NCI-H526 treated with DMSO at 0.1 percent for 48 hours (cell line): ENCODE measurements at regions not wholly inside any gene's neighbourhood (a gene's known extent, or its start where the extent isn't known, plus 50 kb on each side); places are given as distances from the start of the nearest gene placed in this dataset.

Experiments
- DNase-seq: peaks from one replicate; lab custom pipeline; 2025; lab: John Stamatoyannopoulos, UW

DNA sequence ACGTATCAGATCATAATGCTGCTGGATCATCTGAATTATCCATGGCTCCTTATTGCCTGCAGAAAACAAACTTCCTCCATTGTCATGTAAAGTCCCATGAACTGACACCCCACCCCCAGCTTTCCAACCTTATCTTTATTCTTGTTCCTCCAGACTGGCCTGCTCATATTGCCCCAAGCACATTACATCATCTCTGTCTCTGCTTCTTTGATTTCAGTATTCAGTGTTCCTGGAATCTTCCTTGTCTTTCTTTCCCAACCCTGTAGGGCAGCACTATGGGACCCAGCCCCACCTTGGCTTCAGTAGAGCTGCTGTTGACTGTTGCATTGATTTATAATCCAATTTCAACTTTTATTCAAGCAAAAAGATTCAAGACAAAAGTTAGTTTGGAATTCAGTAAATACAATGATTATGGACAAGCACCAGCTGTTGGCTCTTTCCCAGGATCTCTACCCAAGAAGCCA lies 187.5 kb upstream of the ECI2 start:
- DNase-seq, result no peak

DNA sequence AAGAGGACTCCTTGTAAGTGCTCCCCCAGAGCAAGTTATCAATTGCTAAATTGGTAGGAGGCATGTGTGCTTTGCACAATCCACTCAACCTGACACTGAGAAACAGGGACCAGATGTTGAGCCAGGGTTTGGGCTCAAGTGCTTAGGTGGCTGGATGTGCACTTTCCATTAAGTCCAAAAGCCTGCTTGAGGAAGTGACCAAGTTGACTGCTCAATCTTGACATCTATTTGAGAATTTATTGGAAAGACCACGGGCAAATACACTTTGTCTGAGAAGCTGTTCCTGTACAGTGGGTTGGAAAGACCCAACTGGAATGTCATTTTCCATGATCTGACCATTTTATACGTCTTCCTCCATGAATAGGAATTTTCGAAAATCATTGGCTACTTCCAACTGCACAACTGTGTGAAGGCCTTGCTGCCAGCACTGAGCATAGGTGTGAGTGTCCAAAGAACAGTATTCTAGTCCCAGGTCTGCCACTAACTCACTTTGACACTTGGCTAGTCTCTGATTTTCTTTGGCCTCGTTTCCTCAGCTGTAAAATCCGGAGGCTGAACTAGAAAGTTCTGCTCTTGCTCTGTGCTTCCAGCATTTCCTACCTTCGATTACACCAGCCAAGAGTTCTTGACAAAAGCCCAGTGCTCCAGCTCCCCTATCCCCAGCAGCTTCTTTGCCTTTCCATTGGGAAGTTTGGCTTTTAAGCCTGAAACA lies 186.9 kb upstream of the ECI2 start:
- no peak for DNase-seq

DNA sequence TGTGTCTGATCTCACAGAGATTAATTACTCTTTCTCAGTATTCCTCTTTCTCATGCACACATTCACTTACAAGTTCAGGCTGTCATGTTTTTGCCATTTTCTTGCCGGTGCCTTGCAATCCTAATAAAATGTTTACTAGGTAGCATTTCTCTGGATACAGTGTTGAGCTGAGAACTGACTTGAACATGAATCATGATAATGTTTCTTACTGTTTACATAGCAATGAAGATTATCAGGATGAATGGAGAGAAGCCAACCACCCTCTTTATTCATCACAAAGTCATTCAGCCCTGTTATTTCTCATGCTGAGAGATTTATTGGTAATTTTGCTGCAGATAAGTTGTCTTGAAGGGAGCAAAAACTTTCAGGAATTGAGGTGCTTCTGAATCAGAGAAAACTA lies 185.5 kb upstream of the ECI2 start:
- peak; percentile 2 for DNase-seq

DNA sequence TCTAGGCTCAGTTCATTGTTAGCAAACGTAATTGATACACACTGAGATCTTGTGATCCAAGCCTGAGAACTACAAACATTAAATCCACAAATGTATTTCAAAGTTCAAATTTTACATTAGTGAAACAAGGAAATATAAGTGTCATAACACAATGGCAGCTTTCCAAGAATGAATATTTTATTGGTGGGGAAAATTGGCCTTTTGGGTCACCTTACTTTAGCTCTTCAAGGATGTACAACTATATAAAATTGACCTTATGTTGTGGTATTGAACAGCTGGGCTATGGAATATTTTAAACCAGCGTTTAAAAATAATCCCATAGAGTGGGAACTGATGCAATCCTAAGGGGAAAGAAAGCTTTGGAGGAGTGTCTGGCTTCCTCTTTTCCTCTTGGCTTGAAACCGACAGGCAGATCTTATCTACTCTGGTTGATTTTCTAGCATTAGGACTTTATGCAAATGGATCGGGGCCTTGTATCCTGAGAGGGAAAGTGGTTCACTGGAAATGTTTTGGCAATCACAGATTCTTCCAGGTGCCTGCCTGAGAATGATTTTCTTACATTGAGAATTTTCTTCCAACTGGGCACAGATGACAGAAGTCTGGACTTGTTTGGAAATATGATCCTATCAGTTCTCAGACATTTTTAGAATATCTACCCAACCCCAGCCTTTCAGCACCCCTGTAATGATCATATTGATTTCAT lies 184.8 kb upstream of the ECI2 start:
- peak; percentile 69 for DNase-seq

DNA sequence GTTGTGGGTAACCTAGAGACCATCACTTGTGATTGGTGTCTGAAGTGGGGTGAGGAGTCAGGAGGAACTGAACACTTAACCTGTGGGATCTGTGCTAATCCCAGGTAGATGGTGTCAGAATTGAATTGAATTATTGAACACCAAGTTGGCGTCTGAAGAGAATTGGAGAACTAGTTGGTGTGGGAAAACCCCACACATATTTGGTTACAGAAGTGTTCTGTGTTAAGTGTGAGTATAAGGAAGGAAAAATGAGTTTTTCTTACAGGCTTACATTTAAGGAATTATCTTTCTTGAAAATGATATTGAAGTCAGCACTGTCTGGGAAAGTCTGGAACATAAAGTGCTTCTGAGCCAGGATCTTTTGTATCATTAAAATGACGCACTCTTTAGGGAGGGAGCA lies 182.9 kb upstream of the ECI2 start:
- DNase-seq, result no peak

DNA sequence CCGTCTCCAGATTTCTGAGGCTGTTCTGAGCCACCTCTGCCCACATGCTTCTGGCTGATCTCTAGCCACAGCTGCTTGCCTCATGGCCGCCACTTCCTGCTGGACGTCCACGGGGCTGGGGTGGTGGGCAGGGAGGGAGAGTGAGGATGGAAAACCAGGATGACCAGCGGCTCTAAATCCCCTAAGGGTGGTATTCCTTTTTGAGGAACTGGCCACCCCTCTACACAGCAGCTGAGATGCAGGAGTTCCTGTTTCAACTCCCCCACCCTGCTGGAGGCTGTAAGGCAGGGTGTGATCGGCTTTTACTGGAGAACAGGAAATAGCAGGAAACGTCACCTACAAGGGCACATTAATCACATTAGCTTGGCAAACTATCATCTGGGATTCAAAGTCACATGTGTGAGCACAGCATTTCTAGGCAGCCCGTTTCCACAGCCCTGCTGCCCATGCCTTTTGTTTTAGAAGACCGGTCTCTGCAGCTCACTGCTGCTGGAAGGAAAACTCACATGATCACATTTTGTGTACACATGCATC lies 181.6 kb upstream of the ECI2 start:
- no peak for DNase-seq

DNA sequence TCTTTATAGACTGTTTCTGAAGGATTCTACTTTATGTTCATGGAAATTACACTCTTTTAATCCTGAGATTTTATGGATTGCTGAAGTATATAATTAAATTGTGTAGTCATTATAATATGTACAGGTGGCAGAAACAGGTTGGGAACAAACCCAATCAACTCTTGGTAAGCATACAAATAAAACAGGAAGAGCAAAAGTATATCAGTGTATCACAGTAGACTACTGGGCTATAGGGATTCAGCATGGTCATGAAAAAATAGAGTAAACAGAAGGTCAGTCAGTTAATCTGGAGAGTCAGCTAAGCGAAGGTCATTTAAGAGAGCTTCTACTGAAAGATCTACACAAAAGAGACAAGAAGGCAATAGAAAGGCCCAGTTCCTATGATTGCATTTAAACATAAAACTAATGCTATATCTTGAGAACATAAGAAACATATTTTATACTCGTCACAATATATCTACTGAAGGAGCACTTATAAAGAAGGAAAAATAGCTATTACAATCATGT lies 178.9 kb upstream of the ECI2 start:
- no peak for DNase-seq

DNA sequence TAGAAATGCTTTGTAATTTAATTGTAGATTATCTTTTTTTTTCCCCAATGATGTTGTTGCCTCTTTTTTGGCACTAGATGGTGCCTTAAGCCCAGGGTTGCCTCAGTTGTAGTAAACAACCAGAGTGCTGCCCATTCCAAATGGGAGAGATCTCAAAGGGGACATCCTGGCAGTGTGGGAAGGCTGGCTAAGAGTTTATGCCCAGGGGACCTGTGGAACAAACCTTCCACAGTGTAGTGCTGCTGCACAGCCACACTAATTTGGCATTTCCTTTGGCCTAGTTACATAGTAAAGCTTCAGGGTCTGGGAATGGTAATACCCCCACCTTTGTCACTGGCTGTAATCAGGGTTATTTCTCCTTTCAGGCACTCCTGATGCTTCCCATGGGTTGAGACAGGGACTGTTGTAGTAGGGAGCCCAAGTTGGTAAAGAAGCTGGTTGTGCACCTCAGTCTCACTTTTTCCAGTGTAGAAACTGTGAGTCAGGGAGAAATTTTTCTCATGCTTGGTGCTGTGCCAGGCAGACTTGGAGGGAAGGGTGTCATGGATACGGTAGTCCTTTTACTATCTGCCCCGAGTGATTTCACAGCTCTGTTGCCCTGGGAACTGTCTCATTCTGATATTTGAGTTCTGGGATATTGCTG lies 177.8 kb upstream of the ECI2 start:
- no peak for DNase-seq

DNA sequence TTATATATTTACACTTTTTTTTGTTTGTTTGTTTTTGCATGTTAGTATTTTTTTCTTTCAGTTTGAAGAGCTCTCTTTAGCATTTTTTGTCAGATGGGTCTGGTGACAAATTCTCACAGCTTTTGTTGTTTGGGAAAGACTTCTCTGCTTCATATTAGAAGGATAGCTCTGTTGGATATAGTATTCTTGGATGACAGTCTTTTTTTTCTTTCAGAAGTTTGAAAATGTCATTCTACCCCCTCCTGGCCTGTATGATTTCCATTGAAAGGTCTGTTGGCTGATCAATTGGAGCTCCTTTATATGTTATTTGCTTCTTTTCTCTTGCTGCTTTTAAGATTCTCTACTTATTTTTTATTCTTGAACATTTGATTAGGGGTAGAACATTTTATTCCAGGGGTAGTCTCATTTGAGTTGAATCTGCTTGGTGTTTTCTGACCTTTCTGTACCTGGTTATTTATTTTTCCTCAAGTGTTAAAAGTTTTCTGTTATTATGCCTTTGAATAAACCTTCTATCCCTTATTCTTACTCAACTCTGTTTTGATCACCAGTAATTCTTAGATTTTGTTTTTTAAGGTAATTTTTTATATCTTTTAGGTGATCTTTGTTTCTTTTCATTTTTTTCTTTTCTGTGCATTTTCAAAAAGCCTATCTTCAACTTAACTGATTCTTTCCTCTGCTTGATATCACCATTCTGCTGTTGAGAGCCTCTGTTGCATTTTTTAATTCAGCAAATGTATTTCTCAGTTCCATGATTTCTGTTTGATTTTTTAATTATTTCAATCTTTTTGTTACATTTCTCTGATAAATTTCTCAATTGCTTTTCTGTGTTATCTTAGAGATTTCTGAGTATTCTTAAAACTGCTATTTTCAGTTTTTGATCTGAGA lies 176.8 kb upstream of the ECI2 start:
- DNase-seq, result no peak

DNA sequence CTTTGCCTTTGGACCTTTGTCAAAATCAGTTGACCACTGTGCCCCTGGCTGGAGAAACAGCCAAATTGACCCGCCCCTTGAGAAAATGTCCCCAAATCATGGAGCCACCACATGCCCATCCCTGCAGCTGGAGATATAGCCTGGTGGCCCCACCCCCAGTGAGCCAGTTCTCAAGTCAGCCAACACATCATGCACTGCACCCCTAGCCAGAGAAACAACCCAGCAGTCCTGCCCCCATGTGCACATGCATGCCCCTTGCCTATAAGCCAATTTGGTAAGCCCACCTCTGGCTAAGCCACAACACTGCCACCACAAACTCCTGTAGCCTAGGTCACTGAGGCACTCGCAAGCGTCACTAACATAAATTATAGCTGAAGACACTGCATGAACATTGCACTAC lies 174.2 kb upstream of the ECI2 start:
- no peak for DNase-seq

DNA sequence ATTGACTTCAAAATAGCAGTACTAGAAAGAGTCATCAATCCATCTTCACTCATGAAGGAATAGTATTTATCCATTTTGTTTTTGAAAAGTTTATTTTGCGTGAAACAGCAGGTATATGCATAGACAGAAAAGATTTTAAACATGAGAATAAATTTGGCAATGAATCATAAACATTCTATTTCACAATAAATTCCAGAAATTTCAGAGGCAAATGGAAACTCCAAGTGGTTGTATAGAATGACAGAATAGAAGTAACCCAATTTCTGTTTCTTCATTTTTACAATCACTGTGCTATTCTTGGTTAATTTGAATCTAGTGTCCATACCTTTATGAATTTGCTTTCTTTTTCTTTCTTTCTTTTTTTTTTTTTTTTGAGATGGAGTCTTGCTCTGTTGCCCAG lies 173.0 kb upstream of the ECI2 start:
- no peak for DNase-seq

DNA sequence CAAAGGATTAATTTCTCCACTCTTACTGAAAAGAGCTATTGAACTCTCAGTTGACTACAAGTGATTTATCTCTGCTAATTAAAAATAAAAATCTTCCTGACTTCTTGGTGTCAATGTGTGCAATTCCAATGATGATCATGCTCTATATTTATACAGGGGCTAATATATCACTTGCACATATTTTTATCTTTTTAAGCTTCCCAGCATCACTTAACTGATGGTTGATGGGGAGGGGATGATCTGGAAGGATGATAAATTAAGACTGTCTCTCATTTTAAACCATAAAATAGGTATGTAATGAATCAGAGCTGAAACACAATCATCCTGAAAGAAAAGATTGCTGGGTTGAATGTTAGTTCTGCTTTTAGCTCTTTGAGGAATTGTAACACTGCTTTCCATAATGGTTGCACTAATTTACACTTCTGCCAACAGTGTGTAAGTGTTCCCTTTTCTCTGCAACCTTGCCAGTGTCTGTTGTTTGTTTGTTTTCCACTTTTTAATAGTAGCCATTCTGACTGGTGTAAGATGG lies 169.6 kb upstream of the ECI2 start:
- DNase-seq, result no peak

DNA sequence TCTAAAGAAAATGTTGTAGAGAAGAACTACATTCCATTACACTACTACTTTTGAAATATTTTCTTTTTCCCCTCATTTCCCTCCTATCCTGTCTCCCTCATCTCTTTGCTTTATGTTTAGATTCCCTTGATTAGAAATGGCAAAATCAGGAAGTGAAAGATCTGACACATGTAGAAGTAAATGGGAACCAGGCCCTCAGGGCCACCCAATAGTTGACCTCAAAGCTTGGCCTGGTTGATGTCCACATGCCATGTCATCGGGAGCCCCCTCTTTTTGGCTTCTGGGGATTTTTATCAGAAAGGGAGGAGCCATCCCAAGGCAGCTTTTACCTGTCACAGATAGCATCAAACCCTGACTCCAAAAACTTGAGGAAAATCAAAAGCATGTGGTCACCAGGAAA lies 168.3 kb upstream of the ECI2 start:
- no peak for DNase-seq

DNA sequence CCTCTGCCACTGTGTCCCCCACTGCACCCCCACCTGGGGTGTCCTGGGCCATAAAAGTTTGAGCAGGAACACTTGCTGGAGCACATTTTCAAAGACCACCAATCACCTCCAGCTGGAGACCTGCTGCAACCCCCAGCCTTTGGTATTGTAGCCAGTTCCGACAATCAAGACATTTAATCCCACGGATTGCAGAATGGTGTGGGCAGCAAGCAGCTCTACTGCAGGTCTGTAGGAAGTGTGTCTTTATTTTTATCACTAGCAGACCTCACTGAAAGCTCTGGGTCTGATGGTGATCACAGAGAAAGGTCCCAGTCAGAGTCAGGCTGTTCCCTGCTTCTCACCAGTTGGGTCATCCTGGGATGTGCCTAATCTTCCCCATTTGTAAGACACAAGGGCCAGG lies 167.1 kb upstream of the ECI2 start:
- DNase-seq, result no peak

DNA sequence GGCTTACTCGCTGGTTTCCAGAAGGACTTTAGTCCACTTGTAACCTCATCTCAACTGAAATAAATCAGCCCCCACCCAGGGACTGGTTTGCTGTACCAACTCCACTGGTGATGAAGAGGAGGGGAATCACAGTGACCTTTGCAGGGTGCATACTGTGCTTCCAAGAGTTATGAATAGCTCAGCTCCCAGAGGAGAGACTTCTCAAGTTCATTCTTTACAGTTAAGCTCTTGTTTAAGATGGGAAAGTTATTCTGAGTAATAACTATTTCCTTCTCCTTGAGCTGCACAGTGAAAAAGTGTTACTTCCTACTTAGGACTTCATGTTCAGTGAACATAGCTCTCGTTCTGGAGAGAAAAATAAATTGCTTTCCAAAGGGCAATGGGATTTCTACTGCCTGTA lies 166.5 kb upstream of the ECI2 start:
- no peak for DNase-seq

DNA sequence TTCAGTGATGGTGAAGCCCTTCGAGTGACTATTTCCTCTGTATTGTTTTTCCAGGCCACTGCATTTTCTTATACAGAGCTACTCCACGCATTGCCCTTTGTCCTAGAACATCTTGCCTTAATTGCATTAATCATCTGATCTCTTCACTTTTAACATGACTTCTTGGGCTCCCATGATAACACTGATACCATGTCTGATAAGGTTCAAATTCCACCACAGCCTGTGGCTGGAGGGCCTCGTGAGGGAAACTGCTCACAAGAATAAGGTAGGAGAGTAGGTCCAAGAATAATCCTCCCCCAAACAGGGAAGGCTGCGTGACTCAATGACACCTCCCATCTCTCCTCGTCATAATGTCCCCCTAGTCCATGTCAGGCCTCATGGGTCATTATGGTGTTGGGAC lies 165.5 kb upstream of the ECI2 start:
- no peak for DNase-seq

DNA sequence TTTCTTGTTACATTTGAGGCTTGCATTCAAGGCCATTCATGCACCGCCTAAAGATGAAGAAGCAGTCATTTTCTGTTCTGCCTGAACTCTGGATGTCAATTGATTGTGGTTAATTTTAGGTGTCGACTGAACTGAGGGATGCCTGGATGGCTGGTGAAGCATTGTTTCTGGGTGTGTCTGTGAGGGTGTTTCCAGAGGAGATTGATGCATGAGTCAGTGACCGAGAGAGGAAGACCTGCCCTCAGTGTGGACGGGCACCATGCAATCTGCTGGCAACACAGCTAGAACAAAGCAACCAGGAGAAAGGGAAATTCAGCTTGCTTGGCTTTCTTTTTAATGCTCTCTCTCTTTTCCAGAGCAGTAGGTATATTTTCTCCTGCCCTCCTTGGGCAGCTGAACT lies 164.1 kb upstream of the ECI2 start:
- no peak for DNase-seq

DNA sequence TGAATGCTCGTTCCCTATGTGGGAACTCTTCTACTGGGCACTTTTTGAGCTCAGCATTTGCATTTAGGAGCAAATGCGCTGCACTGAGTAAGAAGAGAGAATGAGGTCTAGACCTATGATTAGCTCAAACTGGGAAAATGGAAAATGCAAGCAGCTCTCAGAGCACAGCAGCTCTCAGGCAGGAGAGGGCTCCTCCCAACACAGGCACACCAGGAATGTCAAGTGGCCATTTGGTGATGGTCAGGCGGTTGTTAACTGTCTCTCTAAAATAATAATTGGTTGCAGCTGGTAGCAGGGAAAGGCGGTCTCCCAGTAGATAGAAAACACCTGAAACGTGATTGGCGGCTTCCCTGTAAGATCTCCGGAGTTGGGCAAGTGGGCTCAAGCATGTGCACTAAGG lies 162.0 kb upstream of the ECI2 start:
- DNase-seq, result no peak

DNA sequence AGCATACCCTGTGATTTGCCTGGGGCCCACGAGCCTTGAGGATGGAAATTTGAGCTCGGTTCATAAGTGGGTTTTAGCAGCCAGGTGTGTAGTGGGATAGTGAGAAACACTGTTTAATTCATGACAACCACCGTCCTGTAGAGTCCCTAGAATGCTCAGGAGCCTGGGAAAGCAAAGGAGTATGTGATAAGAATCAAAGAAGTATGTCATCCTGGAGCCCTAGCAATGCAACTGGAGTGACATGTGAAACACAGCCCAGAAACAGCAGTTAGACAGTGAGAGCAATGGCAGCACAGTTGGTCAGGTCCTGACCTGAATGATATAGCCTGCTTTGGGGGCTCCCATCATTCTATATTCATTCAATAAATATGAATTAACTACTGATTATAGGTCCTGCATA lies 161.2 kb upstream of the ECI2 start:
- no peak for DNase-seq

DNA sequence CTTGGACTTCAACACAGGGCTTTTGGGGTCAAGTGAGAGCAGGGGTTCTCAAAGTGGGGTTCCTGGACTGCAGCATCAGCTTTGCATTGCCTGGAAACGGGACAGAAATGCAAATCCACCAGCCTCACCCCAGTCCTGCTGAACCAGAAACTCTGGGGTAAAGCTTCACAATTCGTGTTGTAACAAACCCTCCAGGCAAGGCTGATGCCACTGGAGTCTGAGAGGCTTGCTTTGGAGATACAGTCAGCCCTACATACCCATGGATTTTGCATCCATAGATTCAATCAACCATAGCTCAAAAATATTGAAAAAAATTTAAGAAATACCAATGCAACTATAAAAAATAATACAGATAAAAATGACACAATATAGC lies 160.4 kb upstream of the ECI2 start:
- no peak for DNase-seq

DNA sequence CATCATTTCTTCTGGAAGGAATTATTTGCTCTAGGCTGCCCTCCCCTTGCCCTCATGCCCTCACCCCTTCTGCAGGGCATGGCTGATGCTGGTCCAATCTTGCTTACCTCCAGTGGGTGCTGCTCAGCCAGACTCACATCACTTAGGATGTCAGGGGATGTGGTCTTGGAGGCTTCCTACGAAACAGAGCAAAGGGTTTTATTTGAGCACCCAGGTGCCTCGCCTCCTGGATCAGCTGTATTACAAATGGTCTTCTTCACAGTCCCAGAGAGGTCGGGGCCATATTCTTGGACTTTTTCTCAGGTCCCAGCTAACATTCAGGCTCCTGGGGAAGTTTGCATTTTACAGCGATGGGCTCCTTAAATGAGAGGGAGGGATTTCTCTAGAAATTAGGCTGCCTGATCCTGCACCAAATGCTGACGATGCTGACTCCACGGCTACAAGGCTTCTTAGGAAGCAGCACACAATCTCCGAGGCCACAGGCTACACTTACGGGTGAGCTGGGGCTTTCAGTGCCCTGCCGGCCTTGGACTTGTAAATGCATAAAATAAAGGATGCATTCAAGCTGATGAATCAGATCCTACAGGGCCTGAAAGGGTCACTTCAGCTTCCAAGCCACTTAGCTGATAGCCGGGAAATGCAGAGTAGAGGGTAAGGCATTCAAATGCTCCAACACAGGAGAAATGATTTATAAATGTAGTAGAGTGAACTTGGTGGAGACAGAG lies 159.8 kb upstream of the ECI2 start:
- DNase-seq, result no peak
